ENCODE measurements at regions not wholly inside any gene's neighbourhood (a gene's known extent, or its start where the extent isn't known, plus 50 kb on each side); places are given as distances from the start of the nearest gene placed in this dataset.

- no peaks in the 10 kb centered on the region for H3K9me3 Mint-ChIP-seq
- DNase-seq (no peak), ATAC-seq (ENCODE audit: low read depth) (no peak)
- H3K36me3 Mint-ChIP-seq (ENCODE audit: low read depth) = no peaks in the 10 kb centered on the region
- intact Hi-C loops (cut with micrococcal nuclease) = no loop called here
- no peaks in the 10 kb centered on the region for H3K4me1 Mint-ChIP-seq
- CTCF ChIA-PET = no interaction called here
- no peak overlapping the region for H3K4me3 Mint-ChIP-seq
- H3K27ac Mint-ChIP-seq = no peak overlapping the region
- no peak for TF ChIP-seq CTCF (IDR thresholded peaks at IDR 0.05)
- POLR2A ChIA-PET = no interaction called here
- no peaks in the 10 kb centered on the region for H3K27me3 Mint-ChIP-seq
These were observed 754.7 kb downstream of the DTWD2 start for GRCh38 chr5:118233606-118234005.

DNA sequence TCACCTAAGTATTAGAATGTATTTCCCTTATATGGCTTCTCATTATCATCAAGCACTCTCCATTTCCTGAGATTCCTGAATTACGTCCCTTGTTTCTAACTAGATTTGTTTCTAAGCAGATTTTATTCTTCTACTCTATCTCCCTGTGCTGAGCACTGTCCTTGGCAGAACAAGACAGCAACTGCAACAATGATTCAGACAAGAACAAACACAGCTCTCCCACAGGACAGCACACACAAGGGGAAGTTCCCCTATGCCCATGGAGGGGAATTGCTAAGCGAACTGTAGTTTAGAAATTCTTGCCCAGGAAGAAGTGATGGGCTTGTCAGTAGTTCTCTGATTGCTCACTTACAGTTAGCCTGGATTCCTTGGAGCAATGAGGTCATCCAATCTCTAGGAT is 759.9 kb downstream of the DTWD2 start:
- TF ChIP-seq CTCF (IDR thresholded peaks at IDR 0.05) = no peak
- ATAC-seq (ENCODE audit: low read depth) = no peak
- Mint-ChIP-seq H3K4me1 (no peaks in the 10 kb centered on the region), H3K9me3 (peaks cover 2% of the 10 kb centered on the region), H3K4me3 (no peak overlapping the region), H3K36me3 (ENCODE audit: low read depth) (no peaks in the 10 kb centered on the region), H3K27ac (no peak overlapping the region), H3K27me3 (no peaks in the 10 kb centered on the region)
- POLR2A ChIA-PET = no interaction called here
- DNase-seq = no peak
- CTCF ChIA-PET = no interaction called here
- intact Hi-C loops (cut with micrococcal nuclease) = no loop called here

- no peak overlapping the region for H3K27ac Mint-ChIP-seq
- POLR2A ChIA-PET = no interaction called here
- TF ChIP-seq CTCF (IDR thresholded peaks at IDR 0.05) = no peak
- peaks cover 5% of the 10 kb centered on the region for H3K9me3 Mint-ChIP-seq
- no peaks in the 10 kb centered on the region for H3K27me3 Mint-ChIP-seq
- intact Hi-C loops (cut with micrococcal nuclease) = no loop called here
- CTCF ChIA-PET = no interaction called here
- H3K4me1 Mint-ChIP-seq = no peaks in the 10 kb centered on the region
- no peaks in the 10 kb centered on the region for H3K36me3 Mint-ChIP-seq (ENCODE audit: low read depth)
- ATAC-seq (ENCODE audit: low read depth) = no peak
- no peak for DNase-seq
- no peak overlapping the region for H3K4me3 Mint-ChIP-seq
These were observed 763.8 kb downstream of the DTWD2 start for GRCh38 chr5:118224546-118224945.

DNA sequence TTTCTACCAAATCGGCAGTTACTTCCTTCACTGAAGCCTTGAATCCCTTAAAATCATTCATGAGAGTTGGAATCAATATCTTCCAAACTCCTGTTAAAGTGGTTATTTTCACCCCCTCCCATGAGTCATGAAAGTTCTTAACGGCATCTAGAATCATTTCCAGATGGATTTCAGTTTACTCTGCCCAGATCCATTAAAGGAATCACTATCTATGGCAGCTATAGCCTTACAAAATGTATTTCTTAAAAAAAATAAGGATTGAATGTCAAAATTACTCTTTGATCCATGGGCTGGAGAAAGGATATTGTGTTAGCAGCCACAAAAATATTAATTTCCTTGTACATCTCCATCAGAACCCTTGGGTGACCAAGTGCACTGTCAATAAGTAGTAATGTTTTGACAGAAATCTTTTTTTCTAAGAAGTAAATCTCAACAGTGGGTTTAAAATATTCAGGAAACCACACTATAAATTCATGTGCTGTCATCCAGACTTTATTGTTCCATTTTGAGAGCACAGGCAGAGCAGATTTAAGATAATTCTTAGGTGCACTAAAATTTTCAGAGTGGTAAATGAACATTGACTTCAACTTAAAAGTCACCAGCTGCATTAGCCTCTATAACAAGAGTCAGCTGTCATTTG is 767.7 kb downstream of the DTWD2 start:
- POLR2A ChIA-PET = no interaction called here
- CTCF ChIA-PET = no interaction called here
- no peaks in the 10 kb centered on the region for H3K27me3 Mint-ChIP-seq
- no peak overlapping the region for H3K4me3 Mint-ChIP-seq
- H3K27ac Mint-ChIP-seq = no peak overlapping the region
- peaks cover 4% of the 10 kb centered on the region for H3K9me3 Mint-ChIP-seq
- DNase-seq = no peak
- intact Hi-C loops (cut with micrococcal nuclease) = no loop called here
- no peaks in the 10 kb centered on the region for H3K4me1 Mint-ChIP-seq
- no peak for ATAC-seq (ENCODE audit: low read depth)
- no peak for TF ChIP-seq CTCF (IDR thresholded peaks at IDR 0.05)
- H3K36me3 Mint-ChIP-seq (ENCODE audit: low read depth) = no peaks in the 10 kb centered on the region

- no peak for TF ChIP-seq CTCF (IDR thresholded peaks at IDR 0.05)
- Mint-ChIP-seq H3K4me1 (no peaks in the 10 kb centered on the region), H3K27ac (no peak overlapping the region), H3K4me3 (no peak overlapping the region), H3K27me3 (no peaks in the 10 kb centered on the region), H3K9me3 (peaks cover 11% of the 10 kb centered on the region), H3K36me3 (ENCODE audit: low read depth) (no peaks in the 10 kb centered on the region)
- ChIA-PET CTCF (no interaction called here), POLR2A (no interaction called here)
- ATAC-seq (ENCODE audit: low read depth) (no peak), DNase-seq (no peak)
- intact Hi-C loops (cut with micrococcal nuclease) = no loop called here
These were observed 776.7 kb downstream of the DTWD2 start for GRCh38 chr5:118211606-118212005.

Data from activated B cell treated with CpG ODN at 0.5 μM for 24 hours (primary cell).